Natural killer cell (primary cell): ENCODE measurements at regions not wholly inside any gene's neighbourhood (a gene's known extent, or its start where the extent isn't known, plus 50 kb on each side); places are given as distances from the start of the nearest gene placed in this dataset.

Experiments used
- ATAC-seq, 3 donors: fragments of 150-1000 bp in 2 of 3; fragments of 200-7000 bp in 1 of 3; cut with Tn5 transposase; 1 replicate in 1 of 3; 2 replicates in 2 of 3; pipeline ENCODE4 v1.10.0; 2021; ENCODE audit warnings: mild to moderate bottlenecking in 2 of 3, moderate library complexity in 2 of 3
- DNase-seq, 2 donors: peaks; one replicate each; pipeline versions ENCODE4 v3.0.0 to v3.0.0-alpha.2; 2013 to 2021; ENCODE audit warnings: mixed read lengths in 1 of 2
- H3K27ac ChIP-seq: one replicate; pipeline ENCODE4 v1.5.1; 2013; ENCODE audit warnings: mild to moderate bottlenecking, low read length
- H3K27me3 ChIP-seq: one replicate; pipeline ENCODE4 v1.6.1; 2013; ENCODE audit warnings: low read length; ENCODE audit not compliant: control insufficient read depth, insufficient read depth
- H3K36me3 ChIP-seq: one replicate; pipeline ENCODE4 v1.6.1; 2013; ENCODE audit warnings: low read length; ENCODE audit not compliant: control insufficient read depth, insufficient read depth
- H3K4me1 ChIP-seq: one replicate; pipeline ENCODE4 v1.6.1; 2013; ENCODE audit warnings: low read length; ENCODE audit not compliant: control insufficient read depth, insufficient read depth
- H3K4me3 ChIP-seq: one replicate; pipeline ENCODE4 v1.5.1; 2013; ENCODE audit warnings: low read length
- H3K9me3 ChIP-seq: one replicate; pipeline ENCODE4 v1.6.1; 2013; ENCODE audit warnings: low read length; ENCODE audit not compliant: control insufficient read depth, insufficient read depth
- H3K27ac Mint-ChIP-seq, 2 donors: one replicate each; pipeline ENCODE4 v1.8.0; 2022; ENCODE audit warnings: mild to moderate bottlenecking in 2 of 2, mixed read lengths in 2 of 2, moderate library complexity in 1 of 2
- H3K27me3 Mint-ChIP-seq, 2 donors: one replicate each; pipeline ENCODE4 v1.8.0; 2022; ENCODE audit warnings: low read depth in 2 of 2, mixed read lengths in 2 of 2
- H3K36me3 Mint-ChIP-seq: one replicate; pipeline ENCODE4 v1.8.0; 2022; ENCODE audit warnings: mixed read lengths
- H3K4me1 Mint-ChIP-seq, 2 donors: one replicate each; pipeline ENCODE4 v1.8.0; 2022; ENCODE audit warnings: mixed read lengths in 2 of 2
- H3K4me3 Mint-ChIP-seq: one replicate; pipeline ENCODE4 v1.8.0; 2022; ENCODE audit warnings: mild to moderate bottlenecking, moderate library complexity, mixed read lengths
- H3K9me3 Mint-ChIP-seq, 2 donors: one replicate each; pipeline ENCODE4 v1.8.0; 2022; ENCODE audit warnings: mixed read lengths in 2 of 2
- CTCF ChIP-seq: fragments of 200-600 bp; IDR thresholded peaks from one replicate; pipeline ENCODE4 v1.8.0; 2022; ENCODE audit warnings: antibody characterized with exemption
- WGBS: methylation state at CpG from one replicate; pipeline ENCODE4 v1.1.7; 2013; ENCODE audit warnings: missing lambda C conversion rate; ENCODE audit not compliant: insufficient coverage; 5-methylcytosine and 5-hydroxymethylcytosine counted together
- intact Hi-C: fragments of 100-400 bp; cut with micrococcal nuclease; formaldehyde crosslinking; loops from one replicate; pipeline ENCODE4 v1.14.2; 2022

DNA sequence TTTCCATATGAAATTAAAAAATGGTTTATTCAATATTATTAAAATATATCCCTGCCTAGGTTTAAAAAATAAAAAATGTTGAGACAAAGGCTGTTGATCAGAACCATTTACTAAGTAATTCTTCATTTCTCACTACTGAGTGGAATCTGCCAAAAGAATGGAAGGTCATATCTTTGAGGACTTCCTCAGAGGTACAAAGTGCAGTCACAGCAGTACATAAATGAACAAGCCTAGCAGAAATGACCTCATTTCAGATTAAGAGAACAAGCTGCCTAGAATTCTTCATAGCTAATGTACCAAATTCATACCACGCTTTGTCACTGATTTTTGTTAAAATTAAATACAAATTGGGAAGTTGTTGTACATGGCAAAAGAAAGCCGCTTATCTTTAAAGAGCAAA is 318.9 kb upstream of the TFPI start:
- Histone ChIP-seq H3K4me3 (no peak overlapping the region), H3K4me1 (no peaks in the 10 kb centered on the region), H3K9me3 (no peaks in the 10 kb centered on the region), H3K27me3 (no peaks in the 10 kb centered on the region), H3K36me3 (no peaks in the 10 kb centered on the region), H3K27ac (no peak overlapping the region)
- ATAC-seq, result no peak
- Mint-ChIP-seq H3K9me3 (peaks cover 10 to 25% of the 10 kb centered on the region in 2 donors), H3K27ac (no peak overlapping the region), H3K36me3 (peaks cover 14% of the 10 kb centered on the region), H3K27me3 (no peaks in the 10 kb centered on the region), H3K4me3 (no peak overlapping the region), H3K4me1 (no peaks in the 10 kb centered on the region)
- no peak for DNase-seq
- intact Hi-C loops, result no loop called here
- no peak for TF ChIP-seq CTCF
- WGBS, result 86% methylated on average over 1 of the region's 2 CpGs

DNA sequence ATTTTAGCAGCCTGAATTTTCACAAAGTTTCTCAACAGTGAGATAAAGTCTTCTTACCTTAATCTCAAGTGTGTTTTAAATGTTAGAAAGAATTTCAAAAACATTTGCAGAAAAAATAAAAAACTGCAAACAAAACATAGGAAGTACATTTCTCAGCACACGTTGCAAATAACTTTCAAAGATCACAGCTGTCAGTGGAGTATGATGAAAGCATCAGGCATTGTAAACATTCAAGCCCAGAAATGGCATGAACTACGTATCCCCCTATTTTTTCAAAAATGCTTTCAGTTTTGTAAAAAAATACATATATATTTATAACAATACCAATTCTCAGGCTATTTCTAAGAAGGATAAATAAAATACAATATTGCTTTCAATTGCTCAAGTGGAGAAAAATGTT is 320.6 kb upstream of the TFPI start:
- Mint-ChIP-seq H3K36me3 (no peaks in the 10 kb centered on the region), H3K27me3 (no peaks in the 10 kb centered on the region), H3K9me3 (peaks cover 10 to 17% of the 10 kb centered on the region in 2 donors), H3K4me3 (no peak overlapping the region), H3K4me1 (no peaks in the 10 kb centered on the region), H3K27ac (no peak overlapping the region)
- no peaks in the 10 kb centered on the region for H3K36me3 ChIP-seq
- H3K4me1 ChIP-seq, result no peaks in the 10 kb centered on the region
- H3K27ac ChIP-seq, result no peak overlapping the region
- ATAC-seq (no peak), DNase-seq (no peak)
- H3K27me3 ChIP-seq, result no peaks in the 10 kb centered on the region
- no peaks in the 10 kb centered on the region for H3K9me3 ChIP-seq
- 67% methylated on average over 1 of the region's 2 CpGs for WGBS
- intact Hi-C loops, result no loop called here
- TF ChIP-seq CTCF, result no peak
- H3K4me3 ChIP-seq, result no peak overlapping the region

DNA sequence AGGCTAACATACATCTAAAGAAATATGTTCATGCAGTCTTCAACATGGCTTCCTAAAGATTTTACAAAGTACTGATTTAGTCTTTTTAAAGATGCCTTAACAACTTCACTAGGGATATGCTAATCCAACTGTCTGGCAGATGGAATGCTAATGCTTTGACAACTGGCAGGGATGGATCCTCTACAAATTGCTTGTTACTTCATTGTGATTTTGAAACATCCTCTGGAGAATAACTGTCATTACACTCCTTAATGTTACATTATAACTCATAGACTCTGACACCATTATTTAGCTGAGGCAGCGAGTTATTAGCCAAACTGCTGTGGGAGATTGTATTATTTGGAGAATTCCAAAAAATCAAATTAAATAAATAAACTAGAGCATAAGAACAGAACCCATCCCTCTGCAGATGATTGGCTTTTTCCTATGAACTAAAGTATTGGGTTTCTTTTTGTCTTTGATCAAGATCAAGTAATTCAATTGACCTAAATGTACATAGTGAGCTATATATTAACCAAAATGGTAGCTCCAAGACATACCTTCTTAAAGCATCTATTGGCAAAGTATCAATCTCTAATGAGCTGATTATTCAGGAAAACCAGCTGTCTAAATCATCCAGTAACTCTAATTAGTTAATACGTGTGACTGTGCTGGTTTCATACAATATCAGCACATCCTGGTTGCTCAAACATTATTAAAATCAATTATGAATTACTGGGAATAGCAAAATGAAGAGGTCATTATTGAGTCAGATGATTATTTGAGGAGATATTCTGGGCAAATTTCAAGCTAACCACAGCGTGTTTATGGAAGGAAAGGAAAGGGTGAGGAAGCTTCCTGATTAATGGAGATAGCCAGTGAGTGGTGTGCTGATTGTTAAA is 321.3 kb upstream of the TFPI start:
- Mint-ChIP-seq H3K4me1 (no peaks in the 10 kb centered on the region), H3K27ac (no peak overlapping the region), H3K9me3 (peaks cover 9 to 17% of the 10 kb centered on the region in 2 donors), H3K27me3 (no peaks in the 10 kb centered on the region), H3K36me3 (no peaks in the 10 kb centered on the region), H3K4me3 (no peak overlapping the region)
- intact Hi-C loops, result no loop called here
- H3K27me3 ChIP-seq, result no peaks in the 10 kb centered on the region
- DNase-seq, result no peak
- WGBS, result 77% methylated on average over 2 of the region's 3 CpGs
- H3K4me3 ChIP-seq, result no peak overlapping the region
- no peaks in the 10 kb centered on the region for H3K4me1 ChIP-seq
- no peaks in the 10 kb centered on the region for H3K36me3 ChIP-seq
- H3K9me3 ChIP-seq, result no peaks in the 10 kb centered on the region
- ATAC-seq, result no peak
- no peak for TF ChIP-seq CTCF
- no peak overlapping the region for H3K27ac ChIP-seq

DNA sequence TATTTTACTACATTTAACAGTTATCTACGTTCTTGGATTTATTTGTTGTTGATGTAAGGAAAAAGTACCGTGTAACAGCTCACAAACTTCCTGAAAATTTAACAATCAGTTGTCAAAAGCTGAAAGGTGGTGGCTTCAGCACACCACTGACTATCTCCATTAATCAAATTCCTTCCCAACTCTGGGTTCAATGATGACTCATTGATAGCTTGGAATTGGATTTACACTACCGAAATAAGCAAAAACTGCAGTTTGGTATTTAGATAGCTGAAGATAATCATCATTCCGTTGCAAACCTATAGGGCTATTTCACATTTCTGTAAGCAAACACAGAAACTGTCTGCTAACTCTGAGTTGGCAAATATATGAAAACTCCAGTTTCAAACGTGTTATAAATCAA is 322.3 kb upstream of the TFPI start:
- H3K9me3 ChIP-seq, result no peaks in the 10 kb centered on the region
- WGBS, result 84% methylated on average over 2 of the region's 5 CpGs
- intact Hi-C loops, result no loop called here
- no peaks in the 10 kb centered on the region for H3K27me3 ChIP-seq
- DNase-seq (no peak), ATAC-seq (no peak)
- Mint-ChIP-seq H3K4me1 (no peaks in the 10 kb centered on the region), H3K36me3 (no peaks in the 10 kb centered on the region), H3K4me3 (no peak overlapping the region), H3K9me3 (peaks cover 10 to 21% of the 10 kb centered on the region in 2 donors), H3K27ac (no peak overlapping the region), H3K27me3 (no peaks in the 10 kb centered on the region)
- H3K27ac ChIP-seq, result no peak overlapping the region
- no peak for TF ChIP-seq CTCF
- H3K4me3 ChIP-seq, result no peak overlapping the region
- no peaks in the 10 kb centered on the region for H3K36me3 ChIP-seq
- H3K4me1 ChIP-seq, result no peaks in the 10 kb centered on the region
